HCT116 (cell line): ENCODE measurements at regions not wholly inside any gene's neighbourhood (a gene's known extent, or its start where the extent isn't known, plus 50 kb on each side); places are given as distances from the start of the nearest gene placed in this dataset.

ENCODE experiments used
- ATAC-seq: fragments of 200-7000 bp; cut with Tn5 transposase; 2 replicates; pipeline ENCODE4 v1.9.1; 2020; ENCODE audit warnings: mild to moderate bottlenecking, moderate library complexity
- BruUV-seq: library from RNA; stranded (reverse); fragments of 400-500 nt; replicated peaks from 2 replicates; lab custom pipeline; 2021; lab: Mats Ljungman, UMichigan
- CTCF ChIA-PET: fragments of 300-600 bp; sonication (Branson Sonifier 250); formaldehyde crosslinking; loops from one replicate; lab custom pipeline; 2021; ENCODE audit warnings: antibody characterized with exemption; lab: Charles Lee
- POLR2A ChIA-PET: fragments of 300-600, 350-600 bp; sonication (Branson Sonifier 250); formaldehyde crosslinking; loops from one replicate; lab custom pipeline; 2021; ENCODE audit warnings: antibody characterized with exemption; lab: Charles Lee
- RAD21 ChIA-PET, 2 experiments: fragments of 300-600 bp; sonication (Branson Sonifier 250); formaldehyde crosslinking; loops; one replicate each; lab custom pipeline; 2023; ENCODE audit warnings: low total read pairs in 2 of 2; ENCODE audit not compliant: uncharacterized antibody in 2 of 2, unreplicated experiment in 2 of 2, low non-redundant PET in 1 of 2; lab: Charles Lee
- DNase-seq: peaks from one replicate; pipeline ENCODE4 v3.0.0-alpha.2; 2010; ENCODE audit warnings: low read depth, low spot score
- H2AFZ ChIP-seq: fragments of 200-600 bp; shearing (Covaris generic), sonication (generic); 2 replicates; pipeline ENCODE4 v1.6.1; 2017; ENCODE audit warnings: low read depth, mixed run types, mixed read lengths, antibody characterized with exemption, low read length; ENCODE audit not compliant: poor library complexity, severe bottlenecking
- H3K27ac ChIP-seq: 2 replicates; pipeline ENCODE4 v1.5.1; 2012; ENCODE audit warnings: low read depth, low read length
- H3K27me3 ChIP-seq: fragments of 200-600 bp; sonication (generic); 2 replicates; pipeline ENCODE4 v1.6.1; 2016; ENCODE audit warnings: mixed run types, low read length, mixed read lengths; ENCODE audit not compliant: insufficient read depth
- H3K36me3 ChIP-seq, 2 experiments: fragments of 200-500 bp in 1 of 2; fragments of 200-600 bp in 1 of 2; sonication (Bioruptor generic) in 1 of 2; sonication (generic) in 1 of 2; 2 replicates each; pipeline versions ENCODE4 v1.5.1 to v1.6.1; 2014 to 2016; ENCODE audit warnings: low read length in 2 of 2, inconsistent platforms in 1 of 2, mixed read lengths in 1 of 2, mixed run types in 1 of 2; ENCODE audit not compliant: insufficient read depth in 2 of 2, control insufficient read depth in 1 of 2
- H3K4me1 ChIP-seq, 2 experiments: fragments of 200-600 bp in 1 of 2; sonication (generic) in 1 of 2; 2 replicates each; pipeline versions ENCODE4 v1.5.1 to v1.6.1; 2012 to 2017; ENCODE audit warnings: low read length in 2 of 2, inconsistent platforms in 1 of 2, mild to moderate bottlenecking in 1 of 2, mixed read lengths in 1 of 2, mixed run types in 1 of 2, moderate library complexity in 1 of 2; ENCODE audit not compliant: insufficient read depth in 2 of 2, control insufficient read depth in 1 of 2
- H3K4me2 ChIP-seq: fragments of 200-600 bp; sonication (generic); 2 replicates; pipeline ENCODE4 v1.6.1; 2017; ENCODE audit warnings: mixed run types, low read length, mixed read lengths
- H3K4me3 ChIP-seq, 2 experiments: fragments of 200-600 bp in 1 of 2; sonication (generic) in 1 of 2; replicated peaks in 1 of 2; 2 replicates each; pipeline ENCODE4 v1.5.1; 2011 to 2016; ENCODE audit warnings: low read length in 2 of 2, control low read depth in 1 of 2, low read depth in 1 of 2, mild to moderate bottlenecking in 1 of 2, mixed read lengths in 1 of 2, mixed run types in 1 of 2
- H3K79me2 ChIP-seq: fragments of 200-600 bp; sonication (generic); 2 replicates; pipeline ENCODE4 v1.6.1; 2017; ENCODE audit warnings: mild to moderate bottlenecking, mixed run types, low read length, moderate library complexity, mixed read lengths; ENCODE audit not compliant: insufficient read depth
- H3K9ac ChIP-seq: fragments of 200-600 bp; sonication (generic); 2 replicates; pipeline ENCODE4 v1.6.1; 2016; ENCODE audit warnings: low read length, mixed read lengths
- H3K9me2 ChIP-seq: fragments of 200-600 bp; sonication (generic), shearing (Covaris generic); 2 replicates; pipeline ENCODE4 v1.6.1; 2017; ENCODE audit warnings: mixed run types, mild to moderate bottlenecking, moderate library complexity; ENCODE audit not compliant: insufficient read depth
- H3K9me3 ChIP-seq, 2 experiments: fragments of 200-500 bp in 1 of 2; fragments of 200-600 bp in 1 of 2; sonication (Bioruptor generic) in 1 of 2; sonication (generic) in 1 of 2; 2 replicates each; pipeline ENCODE4 v1.6.1; 2014 to 2017; ENCODE audit warnings: low read length in 2 of 2, mixed read lengths in 2 of 2, inconsistent platforms in 1 of 2, low read depth in 1 of 2, mild to moderate bottlenecking in 1 of 2, mixed run types in 1 of 2, moderate library complexity in 1 of 2; ENCODE audit not compliant: control insufficient read depth in 1 of 2, insufficient read depth in 1 of 2
- H4K20me1 ChIP-seq: fragments of 200-600 bp; sonication (generic), shearing (Covaris generic); 2 replicates; pipeline ENCODE4 v1.6.1; 2017; ENCODE audit warnings: mixed run types, mild to moderate bottlenecking, moderate library complexity; ENCODE audit not compliant: insufficient read depth
- CEBPB ChIP-seq: IDR thresholded peaks from 2 replicates; pipeline ENCODE4 v1.6.1; 2012; ENCODE audit warnings: low read depth
- ELF1 ChIP-seq: IDR thresholded peaks from 2 replicates; pipeline ENCODE4 v1.6.1; 2012; ENCODE audit warnings: low read depth, borderline replicate concordance
- EZH2 ChIP-seq: fragments of 200-600 bp; sonication (generic); IDR thresholded peaks from 2 replicates; pipeline ENCODE4 v1.6.1; 2017; ENCODE audit warnings: antibody characterized with exemption, mixed run types
- EZH2phosphoT487 ChIP-seq: fragments of 200-600 bp; IDR thresholded peaks from 2 replicates; pipeline ENCODE4 v1.6.1; 2018; ENCODE audit warnings: antibody characterized with exemption, borderline replicate concordance
- JUND ChIP-seq: IDR thresholded peaks from 2 replicates; pipeline ENCODE4 v1.6.1; 2012
- SP1 ChIP-seq: IDR thresholded peaks from 2 replicates; pipeline ENCODE4 v1.6.1; 2012; ENCODE audit warnings: low read depth
- TCF7L2 ChIP-seq: IDR thresholded peaks from 2 replicates; pipeline ENCODE4 v1.7.0; 2011; ENCODE audit warnings: borderline replicate concordance, inconsistent platforms; ENCODE audit not compliant: insufficient read depth, insufficient read length; ENCODE audit errors: extremely low read depth
- ZNF274 ChIP-seq: fragments of 200-500 bp; sonication (Bioruptor generic); IDR thresholded peaks from 2 replicates; pipeline ENCODE4 v1.6.1; 2014; ENCODE audit warnings: mild to moderate bottlenecking, low read depth, low read length, inconsistent platforms
- intact Hi-C: fragments of 100-400 bp; cut with micrococcal nuclease; formaldehyde crosslinking; loops from 2 replicates; pipeline ENCODE4 v1.10.0; 2022
- TF ChIP-seq, protein P1 (sequence below): IDR thresholded peaks from 2 replicates; pipeline ENCODE4 v1.6.1; 2012
- TF ChIP-seq, protein P2 (sequence below), 3 experiments: fragments of 200-600 bp in 1 of 3; sonication (generic) in 1 of 3; IDR thresholded peaks in 2 of 3; conservative IDR thresholded peaks in 1 of 3; 2 replicates each; pipeline ENCODE4 v1.5.1; 2012 to 2017; ENCODE audit warnings: low read depth in 2 of 3, low read length in 2 of 3, antibody characterized with exemption in 1 of 3, borderline replicate concordance in 1 of 3, control low read depth in 1 of 3, mild to moderate bottlenecking in 1 of 3, mixed read lengths in 1 of 3, mixed run types in 1 of 3, moderate library complexity in 1 of 3; ENCODE audit not compliant: insufficient read depth in 1 of 3
- TF ChIP-seq, protein P3 (sequence below): IDR thresholded peaks from 2 replicates; pipeline ENCODE4 v1.6.1; 2012; ENCODE audit warnings: low read depth

DNA sequence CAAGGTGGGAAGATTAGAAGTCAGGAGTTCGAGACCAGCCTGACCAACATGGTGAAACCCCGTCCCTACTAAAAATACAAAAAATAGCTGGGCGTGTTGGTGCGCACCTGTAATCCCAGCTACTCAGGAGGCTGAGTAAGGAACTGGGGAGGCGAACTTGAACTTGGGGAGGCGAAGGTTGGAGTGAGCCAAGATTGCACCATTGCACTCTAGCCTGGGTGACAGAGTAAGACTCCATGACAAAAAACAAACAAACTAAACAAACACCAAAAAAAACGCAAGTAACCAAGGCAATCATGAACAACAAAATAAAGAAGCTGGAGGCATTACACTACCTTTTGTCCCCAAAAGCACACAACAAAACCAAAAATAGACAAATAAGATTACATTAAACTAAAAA is 547.3 kb upstream of the GBE1 start:
- ChIA-PET POLR2A (no interaction called here), CTCF (no interaction called here), RAD21 (no interaction called here)
- H4K20me1 ChIP-seq, result no peaks in the 10 kb centered on the region
- H3K27me3 ChIP-seq, result no peaks in the 10 kb centered on the region
- intact Hi-C loops, result no loop called here
- no peak overlapping the region for H3K4me3 ChIP-seq
- ATAC-seq (no peak), DNase-seq (no peak)
- H3K9ac ChIP-seq, result no peak overlapping the region
- H3K9me3 ChIP-seq, result no peaks in the 10 kb centered on the region
- no peak overlapping the region for H3K27ac ChIP-seq
- no peak overlapping the region for H2AFZ ChIP-seq
- no peaks in the 10 kb centered on the region for H3K9me2 ChIP-seq
- no TSS peak for BruUV-seq
- no peak overlapping the region for H3K4me2 ChIP-seq
- H3K36me3 ChIP-seq, result no peaks in the 10 kb centered on the region
- TF ChIP-seq, protein P1, sequence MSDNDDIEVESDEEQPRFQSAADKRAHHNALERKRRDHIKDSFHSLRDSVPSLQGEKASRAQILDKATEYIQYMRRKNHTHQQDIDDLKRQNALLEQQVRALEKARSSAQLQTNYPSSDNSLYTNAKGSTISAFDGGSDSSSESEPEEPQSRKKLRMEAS, result no peak
- TF ChIP-seq ELF1 (no peak), TCF7L2 (no peak), EZH2phosphoT487 (no peak), EZH2 (no peak), CEBPB (no peak), JUND (no peak), SP1 (no peak), ZNF274 (no peak)
- TF ChIP-seq, protein P2, sequence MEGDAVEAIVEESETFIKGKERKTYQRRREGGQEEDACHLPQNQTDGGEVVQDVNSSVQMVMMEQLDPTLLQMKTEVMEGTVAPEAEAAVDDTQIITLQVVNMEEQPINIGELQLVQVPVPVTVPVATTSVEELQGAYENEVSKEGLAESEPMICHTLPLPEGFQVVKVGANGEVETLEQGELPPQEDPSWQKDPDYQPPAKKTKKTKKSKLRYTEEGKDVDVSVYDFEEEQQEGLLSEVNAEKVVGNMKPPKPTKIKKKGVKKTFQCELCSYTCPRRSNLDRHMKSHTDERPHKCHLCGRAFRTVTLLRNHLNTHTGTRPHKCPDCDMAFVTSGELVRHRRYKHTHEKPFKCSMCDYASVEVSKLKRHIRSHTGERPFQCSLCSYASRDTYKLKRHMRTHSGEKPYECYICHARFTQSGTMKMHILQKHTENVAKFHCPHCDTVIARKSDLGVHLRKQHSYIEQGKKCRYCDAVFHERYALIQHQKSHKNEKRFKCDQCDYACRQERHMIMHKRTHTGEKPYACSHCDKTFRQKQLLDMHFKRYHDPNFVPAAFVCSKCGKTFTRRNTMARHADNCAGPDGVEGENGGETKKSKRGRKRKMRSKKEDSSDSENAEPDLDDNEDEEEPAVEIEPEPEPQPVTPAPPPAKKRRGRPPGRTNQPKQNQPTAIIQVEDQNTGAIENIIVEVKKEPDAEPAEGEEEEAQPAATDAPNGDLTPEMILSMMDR (IDR thresholded peaks at IDR 0.05 in 2 of 3, conservative IDR thresholded peaks at IDR 0.05 in 1 of 3; ENCODE audit: borderline replicate concordance in 1 of 3, insufficient read depth in 1 of 3, low read depth in 2 of 3, low read length in 2 of 3), result no peak
- TF ChIP-seq, protein P3, sequence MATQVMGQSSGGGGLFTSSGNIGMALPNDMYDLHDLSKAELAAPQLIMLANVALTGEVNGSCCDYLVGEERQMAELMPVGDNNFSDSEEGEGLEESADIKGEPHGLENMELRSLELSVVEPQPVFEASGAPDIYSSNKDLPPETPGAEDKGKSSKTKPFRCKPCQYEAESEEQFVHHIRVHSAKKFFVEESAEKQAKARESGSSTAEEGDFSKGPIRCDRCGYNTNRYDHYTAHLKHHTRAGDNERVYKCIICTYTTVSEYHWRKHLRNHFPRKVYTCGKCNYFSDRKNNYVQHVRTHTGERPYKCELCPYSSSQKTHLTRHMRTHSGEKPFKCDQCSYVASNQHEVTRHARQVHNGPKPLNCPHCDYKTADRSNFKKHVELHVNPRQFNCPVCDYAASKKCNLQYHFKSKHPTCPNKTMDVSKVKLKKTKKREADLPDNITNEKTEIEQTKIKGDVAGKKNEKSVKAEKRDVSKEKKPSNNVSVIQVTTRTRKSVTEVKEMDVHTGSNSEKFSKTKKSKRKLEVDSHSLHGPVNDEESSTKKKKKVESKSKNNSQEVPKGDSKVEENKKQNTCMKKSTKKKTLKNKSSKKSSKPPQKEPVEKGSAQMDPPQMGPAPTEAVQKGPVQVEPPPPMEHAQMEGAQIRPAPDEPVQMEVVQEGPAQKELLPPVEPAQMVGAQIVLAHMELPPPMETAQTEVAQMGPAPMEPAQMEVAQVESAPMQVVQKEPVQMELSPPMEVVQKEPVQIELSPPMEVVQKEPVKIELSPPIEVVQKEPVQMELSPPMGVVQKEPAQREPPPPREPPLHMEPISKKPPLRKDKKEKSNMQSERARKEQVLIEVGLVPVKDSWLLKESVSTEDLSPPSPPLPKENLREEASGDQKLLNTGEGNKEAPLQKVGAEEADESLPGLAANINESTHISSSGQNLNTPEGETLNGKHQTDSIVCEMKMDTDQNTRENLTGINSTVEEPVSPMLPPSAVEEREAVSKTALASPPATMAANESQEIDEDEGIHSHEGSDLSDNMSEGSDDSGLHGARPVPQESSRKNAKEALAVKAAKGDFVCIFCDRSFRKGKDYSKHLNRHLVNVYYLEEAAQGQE, result no peak
- no peaks in the 10 kb centered on the region for H3K79me2 ChIP-seq
- no peaks in the 10 kb centered on the region for H3K4me1 ChIP-seq
